Endothelial cell of umbilical vein (primary cell): ENCODE measurements at regions not wholly inside any gene's neighbourhood (a gene's known extent, or its start where the extent isn't known, plus 50 kb on each side); places are given as distances from the start of the nearest gene placed in this dataset.

ENCODE experiments used
- BruUV-seq: library from RNA; stranded (reverse); fragments of 400-500 nt; replicated peaks from 2 replicates; lab custom pipeline; 2021; lab: Mats Ljungman, UMichigan
- CTCF ChIA-PET: fragments of 300-600, 350-600 bp; sonication (Branson Sonifier 250); formaldehyde crosslinking; loops from one replicate; lab custom pipeline; 2021; ENCODE audit warnings: antibody characterized with exemption, inconsistent platforms; lab: Charles Lee
- POLR2A ChIA-PET: fragments of 300-600, 350-600 bp; sonication (Branson Sonifier 250); formaldehyde crosslinking; loops from one replicate; lab custom pipeline; 2021; ENCODE audit warnings: antibody characterized with exemption, inconsistent platforms; lab: Charles Lee
- DNase-seq: peaks from one replicate; pipeline ENCODE4 v3.0.0-alpha.2; 2011; ENCODE audit warnings: low read depth, low spot score
- FAIRE-seq: peaks from 2 replicates; lab custom pipeline; 2011; peaks lifted over from hg19 to GRCh38; lab: Jason Lieb, UNC
- H2AFZ ChIP-seq: 2 replicates; pipeline ENCODE4 v1.6.0; 2012; ENCODE audit warnings: low read depth, low read length, control low read depth, inconsistent platforms
- H3K27ac ChIP-seq: 2 replicates; pipeline ENCODE4 v1.5.1; 2011; ENCODE audit warnings: low read depth, mild to moderate bottlenecking, control low read depth, low read length, moderate library complexity; ENCODE audit not compliant: insufficient read depth
- H3K27me3 ChIP-seq, 2 experiments: 2 replicates each; pipeline versions ENCODE4 v1.6.0 to v1.6.1; 2011; ENCODE audit warnings: low read length in 2 of 2, mixed read lengths in 1 of 2; ENCODE audit not compliant: control insufficient read depth in 2 of 2, insufficient read depth in 2 of 2
- H3K36me3 ChIP-seq, 2 experiments: 2 replicates in 1 of 2; 3 replicates in 1 of 2; pipeline ENCODE4 v1.5.1; 2011; ENCODE audit warnings: low read length in 2 of 2, mild to moderate bottlenecking in 1 of 2, moderate library complexity in 1 of 2; ENCODE audit not compliant: control insufficient read depth in 2 of 2, insufficient read depth in 2 of 2; ENCODE audit errors: extremely low read depth in 1 of 2
- H3K4me1 ChIP-seq: 3 replicates; pipeline ENCODE4 v1.5.1; 2011; ENCODE audit warnings: mild to moderate bottlenecking, low read length; ENCODE audit not compliant: control insufficient read depth, insufficient read depth; ENCODE audit errors: extremely low read depth
- H3K4me2 ChIP-seq: 2 replicates; pipeline ENCODE4 v1.6.1; 2011; ENCODE audit warnings: low read length, control low read depth, mixed read lengths; ENCODE audit not compliant: insufficient read depth
- H3K4me3 ChIP-seq, 3 experiments: fragments of 200-600 bp in 1 of 3; sonication (generic), shearing (Covaris generic) in 1 of 3; replicated peaks in 1 of 3; 2 replicates each; pipeline ENCODE4 v1.5.1; 2011 to 2016; ENCODE audit warnings: control low read depth in 3 of 3, low read length in 3 of 3, mild to moderate bottlenecking in 2 of 3, inconsistent platforms in 1 of 3, low read depth in 1 of 3, moderate library complexity in 1 of 3; ENCODE audit not compliant: insufficient read depth in 1 of 3
- H3K79me2 ChIP-seq: 2 replicates; pipeline ENCODE4 v1.6.0; 2012; ENCODE audit warnings: low read length, inconsistent platforms; ENCODE audit not compliant: control insufficient read depth, insufficient read depth
- H3K9ac ChIP-seq: replicated peaks from 2 replicates; pipeline ENCODE3; 2011; ENCODE audit warnings: low read length, control low read depth; ENCODE audit not compliant: insufficient read depth; ENCODE audit errors: extremely low read depth
- H3K9me1 ChIP-seq: replicated peaks from 3 replicates; pipeline ENCODE4 v1.6.0; 2011; ENCODE audit warnings: mild to moderate bottlenecking, low read length; ENCODE audit not compliant: control insufficient read depth, insufficient read depth; ENCODE audit errors: extremely low read depth
- H3K9me3 ChIP-seq: replicated peaks from 2 replicates; pipeline ENCODE4 v1.5.1; 2012; ENCODE audit warnings: low read length, inconsistent platforms; ENCODE audit not compliant: control insufficient read depth, insufficient read depth
- H4K20me1 ChIP-seq: replicated peaks from 2 replicates; pipeline ENCODE3; 2011; ENCODE audit warnings: mild to moderate bottlenecking, low read length; ENCODE audit not compliant: control insufficient read depth, insufficient read depth; ENCODE audit errors: extremely low read depth
- CTCF ChIP-seq, 2 donors: IDR thresholded peaks; 1 replicate in 1 of 2; 2 replicates in 1 of 2; pipeline ENCODE4 v1.5.1; 2011; ENCODE audit warnings: low read length in 2 of 2, mild to moderate bottlenecking in 2 of 2, moderate library complexity in 2 of 2, control low read depth in 1 of 2, inconsistent platforms in 1 of 2, low read depth in 1 of 2; ENCODE audit not compliant: insufficient read depth in 1 of 2; ENCODE audit errors: extremely low read depth in 1 of 2
- EZH2 ChIP-seq: IDR thresholded peaks from 2 replicates; pipeline ENCODE4 v1.6.1; 2012; ENCODE audit warnings: borderline replicate concordance, low read depth, mild to moderate bottlenecking, moderate library complexity, low read length, inconsistent platforms; ENCODE audit not compliant: severe bottlenecking
- FOS ChIP-seq: IDR thresholded peaks from 2 replicates; pipeline ENCODE4 v1.6.1; 2011; ENCODE audit warnings: mild to moderate bottlenecking, low read length, moderate library complexity, borderline replicate concordance; ENCODE audit not compliant: insufficient read depth
- GATA2 ChIP-seq: IDR thresholded peaks from 2 replicates; pipeline ENCODE4 v1.7.0; 2011; ENCODE audit warnings: low read depth, mild to moderate bottlenecking, moderate library complexity, mixed read lengths, low read length; ENCODE audit not compliant: insufficient read length, insufficient read depth
- JUN ChIP-seq: IDR thresholded peaks from 2 replicates; pipeline ENCODE4 v1.6.1; 2011; ENCODE audit warnings: borderline replicate concordance, low read depth; ENCODE audit not compliant: insufficient read length, insufficient read depth
- MYC ChIP-seq: IDR thresholded peaks from one replicate; pipeline ENCODE4 v1.6.1; 2011; ENCODE audit warnings: mild to moderate bottlenecking, low read depth, low read length
- POLR2AphosphoS5 ChIP-seq: IDR thresholded peaks from 2 replicates; pipeline ENCODE4 v1.6.1; 2012; ENCODE audit warnings: low read depth, mild to moderate bottlenecking, control low read depth, low read length, moderate library complexity; ENCODE audit not compliant: insufficient read depth
- dilution Hi-C: fragments of 300-500 bp; cut with MboI; formaldehyde crosslinking; loops from one replicate; pipeline ENCODE4 v1.15.0; 2019; ENCODE audit warnings: low sequenced_read_pairs; ENCODE audit not compliant: extremely low pct_ligation_motif_present
- intact Hi-C: fragments of 100-400 bp; cut with micrococcal nuclease; formaldehyde crosslinking; loops from one replicate; pipeline ENCODE4 v1.10.0; 2022
- TF ChIP-seq, protein P1 (sequence below): IDR thresholded peaks from 2 replicates; pipeline ENCODE4 v1.6.1; 2011; ENCODE audit not compliant: insufficient read depth, insufficient read length

DNA sequence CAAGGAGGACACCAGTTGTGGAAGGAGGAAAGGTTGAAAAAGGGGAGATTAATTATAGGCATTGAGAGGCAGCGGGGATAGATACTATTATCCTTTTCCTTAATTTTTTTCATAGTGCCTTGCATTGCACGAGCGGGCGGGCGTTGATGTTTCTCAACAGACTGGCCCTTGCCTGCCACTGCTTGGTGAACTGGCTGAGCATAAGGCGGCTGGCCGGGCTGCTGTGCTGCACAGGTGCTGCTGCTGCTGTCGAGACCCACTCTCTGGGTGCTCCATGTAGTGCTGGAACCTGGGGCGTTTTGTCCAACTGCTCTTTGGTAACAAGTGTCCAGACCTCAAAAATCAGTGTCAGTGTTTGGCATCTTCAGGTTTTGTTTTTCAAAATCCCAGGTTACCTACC, 83.3 kb upstream of the PAQR3 start:
- Histone ChIP-seq H3K27ac (no peak overlapping the region), H3K36me3 (no peaks in the 10 kb centered on the region), H3K9me1 (no peaks in the 10 kb centered on the region), H2AFZ (no peak overlapping the region), H3K4me1 (no peaks in the 10 kb centered on the region), H3K4me2 (no peak overlapping the region), H3K4me3 (no peak overlapping the region), H3K79me2 (no peaks in the 10 kb centered on the region), H3K9ac (no peak overlapping the region), H4K20me1 (no peaks in the 10 kb centered on the region), H3K9me3 (no peaks in the 10 kb centered on the region), H3K27me3 (no peaks in the 10 kb centered on the region)
- ChIA-PET POLR2A (no interaction called here), CTCF (no interaction called here)
- FAIRE-seq (no peak), DNase-seq (no peak)
- dilution Hi-C loops: no loop called here
- no peak for TF ChIP-seq MYC
- TF ChIP-seq CTCF (IDR thresholded peaks at IDR 0.05; ENCODE audit: extremely low read depth in 1 of 2, insufficient read depth in 1 of 2, low read depth in 1 of 2, low read length in 2 of 2): no peak
- no peak for TF ChIP-seq GATA2
- TF ChIP-seq EZH2: no peak
- no peak for TF ChIP-seq JUN
- TF ChIP-seq, protein P1, sequence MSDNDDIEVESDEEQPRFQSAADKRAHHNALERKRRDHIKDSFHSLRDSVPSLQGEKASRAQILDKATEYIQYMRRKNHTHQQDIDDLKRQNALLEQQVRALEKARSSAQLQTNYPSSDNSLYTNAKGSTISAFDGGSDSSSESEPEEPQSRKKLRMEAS: no peak
- no peak for TF ChIP-seq FOS
- no peak for TF ChIP-seq POLR2AphosphoS5
- intact Hi-C loops: no loop called here
- BruUV-seq: no TSS peak
